WTC11 (cell line): ENCODE measurements at regions not wholly inside any gene's neighbourhood (a gene's known extent, or its start where the extent isn't known, plus 50 kb on each side); places are given as distances from the start of the nearest gene placed in this dataset.

Source experiments
- ATAC-seq: fragments of 200-7000 bp; cut with Tn5 transposase; 2 replicates; pipeline ENCODE4 v1.10.0; 2021; ENCODE audit warnings: mild to moderate bottlenecking, moderate library complexity
- CTCF ChIA-PET: fragments of 300-600 bp; sonication (Branson Sonifier 250); formaldehyde crosslinking; loops from one replicate; lab custom pipeline; 2021; ENCODE audit warnings: antibody characterized with exemption; lab: Charles Lee
- POLR2A ChIA-PET: fragments of 350-600 bp; sonication (Branson Sonifier 250); formaldehyde crosslinking; loops from one replicate; lab custom pipeline; 2021; ENCODE audit warnings: antibody characterized with exemption; lab: Charles Lee
- DNase-seq: peaks from one replicate; pipeline ENCODE4 v3.0.0; 2021; ENCODE audit warnings: low spot score
- H3K27ac Mint-ChIP-seq: 2 replicates; pipeline ENCODE4 v1.8.0; 2021; ENCODE audit warnings: mixed read lengths
- H3K27me3 Mint-ChIP-seq: 2 replicates; pipeline ENCODE4 v1.8.0; 2021; ENCODE audit warnings: low read depth, mild to moderate bottlenecking, moderate library complexity, mixed read lengths
- H3K36me3 Mint-ChIP-seq: 2 replicates; pipeline ENCODE4 v1.8.0; 2021; ENCODE audit warnings: mixed read lengths
- H3K4me1 Mint-ChIP-seq: 2 replicates; pipeline ENCODE4 v1.8.0; 2022; ENCODE audit warnings: mixed read lengths
- H3K4me3 Mint-ChIP-seq: 2 replicates; pipeline ENCODE4 v1.8.0; 2021; ENCODE audit warnings: mild to moderate bottlenecking, moderate library complexity, mixed read lengths
- H3K9me3 Mint-ChIP-seq: 2 replicates; pipeline ENCODE4 v1.8.0; 2021; ENCODE audit warnings: mixed read lengths
- ELF4 ChIP-seq: sonication (generic); formaldehyde crosslinking; IDR thresholded peaks from 2 replicates; pipeline ENCODE4 v1.8.1; 2022; ENCODE audit warnings: low read depth, mild to moderate bottlenecking, moderate library complexity, missing genetic modification reagents
- ETV6 ChIP-seq: sonication (generic); formaldehyde crosslinking; IDR thresholded peaks from 2 replicates; pipeline ENCODE4 v1.8.1; 2022; ENCODE audit warnings: mild to moderate bottlenecking, missing genetic modification reagents
- FOXK1 ChIP-seq: sonication (generic); formaldehyde crosslinking; IDR thresholded peaks from 2 replicates; pipeline ENCODE4 v1.8.0; 2022; ENCODE audit warnings: mild to moderate bottlenecking, moderate library complexity, missing genetic modification reagents
- NR1H2 ChIP-seq: sonication (generic); formaldehyde crosslinking; IDR thresholded peaks from 2 replicates; pipeline ENCODE4 v1.9.0; 2021; ENCODE audit warnings: mild to moderate bottlenecking, moderate library complexity, missing genetic modification reagents
- NR2C2 ChIP-seq: sonication (generic); formaldehyde crosslinking; IDR thresholded peaks from 2 replicates; pipeline ENCODE4 v1.8.0; 2022; ENCODE audit warnings: mild to moderate bottlenecking, missing genetic modification reagents
- NR3C1 ChIP-seq: sonication (generic); formaldehyde crosslinking; conservative IDR thresholded peaks from 2 replicates; pipeline ENCODE4 v1.8.1; 2023; ENCODE audit warnings: low read depth, mild to moderate bottlenecking, missing genetic modification reagents
- TCF7 ChIP-seq: sonication (generic); formaldehyde crosslinking; IDR thresholded peaks from 2 replicates; pipeline ENCODE4 v1.8.0; 2022; ENCODE audit warnings: mild to moderate bottlenecking, low read depth, missing genetic modification reagents, moderate library complexity
- ZNF317 ChIP-seq: sonication (generic); formaldehyde crosslinking; IDR thresholded peaks from 2 replicates; pipeline ENCODE4 v1.8.1; 2023; ENCODE audit warnings: low read depth, mild to moderate bottlenecking, moderate library complexity, missing genetic modification reagents, borderline replicate concordance
- ZNF416 ChIP-seq: fragments of 250-450 bp; sonication (Bioruptor Pico); IDR thresholded peaks from 2 replicates; pipeline ENCODE4 v1.9.0; 2021; ENCODE audit warnings: mild to moderate bottlenecking, inconsistent platforms
- ZNF671 ChIP-seq: fragments of 250-450 bp; sonication (Bioruptor Pico); IDR thresholded peaks from 2 replicates; pipeline ENCODE4 v1.8.0; 2021; ENCODE audit warnings: mild to moderate bottlenecking
- TF ChIP-seq, protein P1 (sequence below): sonication (generic); formaldehyde crosslinking; IDR thresholded peaks from 2 replicates; pipeline ENCODE4 v1.8.1; 2023; ENCODE audit warnings: mild to moderate bottlenecking, missing genetic modification reagents, moderate library complexity
- TF ChIP-seq, protein P2 (sequence below): sonication (generic); formaldehyde crosslinking; IDR thresholded peaks from 2 replicates; pipeline ENCODE4 v1.8.0; 2022; ENCODE audit warnings: missing genetic modification reagents
- TF ChIP-seq, protein P3 (sequence below): sonication (generic); formaldehyde crosslinking; IDR thresholded peaks from 2 replicates; pipeline ENCODE4 v1.8.1; 2023; ENCODE audit warnings: mild to moderate bottlenecking, missing genetic modification reagents, borderline replicate concordance
- TF ChIP-seq, protein P4 (sequence below): sonication (generic); formaldehyde crosslinking; conservative IDR thresholded peaks from 2 replicates; pipeline ENCODE4 v1.8.1; 2022; ENCODE audit warnings: mild to moderate bottlenecking, missing genetic modification reagents
- TF ChIP-seq, protein P5 (sequence below): sonication (generic); formaldehyde crosslinking; IDR thresholded peaks from 2 replicates; pipeline ENCODE4 v1.8.1; 2023; ENCODE audit warnings: mild to moderate bottlenecking, missing genetic modification reagents, moderate library complexity
- TF ChIP-seq, protein P6 (sequence below): sonication (generic); formaldehyde crosslinking; IDR thresholded peaks from 2 replicates; pipeline ENCODE4 v1.8.1; 2023; ENCODE audit warnings: mild to moderate bottlenecking, moderate library complexity, missing genetic modification reagents
- TF ChIP-seq, protein P7 (sequence below): fragments of 250-450 bp; sonication (Bioruptor Pico); IDR thresholded peaks from 2 replicates; pipeline ENCODE4 v1.9.0; 2021; ENCODE audit warnings: mild to moderate bottlenecking
- TF ChIP-seq, protein P8 (sequence below): sonication (generic); formaldehyde crosslinking; IDR thresholded peaks from 2 replicates; pipeline ENCODE4 v1.8.0; 2022; ENCODE audit warnings: mild to moderate bottlenecking, missing genetic modification reagents

DNA sequence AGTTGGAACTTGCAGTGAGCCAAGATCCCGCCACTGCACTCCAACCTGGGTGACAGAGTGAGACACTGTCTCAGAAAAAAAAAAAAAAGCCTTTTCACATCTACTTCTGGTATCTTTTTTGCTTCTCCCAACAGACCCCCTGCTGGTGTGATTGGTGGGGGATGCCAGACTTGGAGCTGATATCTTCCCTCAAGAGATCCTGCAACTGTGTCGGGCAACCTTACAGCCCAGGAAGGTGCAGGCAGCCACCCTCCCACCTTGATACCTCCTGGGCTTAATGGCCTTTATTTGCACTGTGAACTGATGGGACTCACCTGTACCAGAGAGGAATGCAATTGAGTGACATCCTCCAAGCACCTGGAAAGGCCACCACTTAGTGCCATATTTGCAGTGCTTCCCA is 142.3 kb downstream of the RGS9 start:
- Mint-ChIP-seq H3K9me3 (peaks cover 6% of the 10 kb centered on the region; the same call in 1 of the 2 replicates), H3K4me1 (peaks cover 16% of the 10 kb centered on the region), H3K27me3 (no peaks in the 10 kb centered on the region), H3K4me3 (no peak overlapping the region), H3K27ac (no peak overlapping the region), H3K36me3 (no peaks in the 10 kb centered on the region)
- ChIA-PET POLR2A (no interaction called here), CTCF (no interaction called here)
- ATAC-seq = no peak
- DNase-seq = no peak
- TF ChIP-seq FOXK1 (CRISPR knock-in tag) = no peak
- no peak for TF ChIP-seq ETV6 (CRISPR knock-in tag)
- no peak for TF ChIP-seq ELF4 (CRISPR knock-in tag)
- no peak for TF ChIP-seq NR1H2 (CRISPR knock-in tag)
- TF ChIP-seq, protein P1, sequence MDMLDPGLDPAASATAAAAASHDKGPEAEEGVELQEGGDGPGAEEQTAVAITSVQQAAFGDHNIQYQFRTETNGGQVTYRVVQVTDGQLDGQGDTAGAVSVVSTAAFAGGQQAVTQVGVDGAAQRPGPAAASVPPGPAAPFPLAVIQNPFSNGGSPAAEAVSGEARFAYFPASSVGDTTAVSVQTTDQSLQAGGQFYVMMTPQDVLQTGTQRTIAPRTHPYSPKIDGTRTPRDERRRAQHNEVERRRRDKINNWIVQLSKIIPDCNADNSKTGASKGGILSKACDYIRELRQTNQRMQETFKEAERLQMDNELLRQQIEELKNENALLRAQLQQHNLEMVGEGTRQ (CRISPR knock-in tag) = no peak
- no peak for TF ChIP-seq TCF7 (CRISPR knock-in tag)
- TF ChIP-seq, protein P2, sequence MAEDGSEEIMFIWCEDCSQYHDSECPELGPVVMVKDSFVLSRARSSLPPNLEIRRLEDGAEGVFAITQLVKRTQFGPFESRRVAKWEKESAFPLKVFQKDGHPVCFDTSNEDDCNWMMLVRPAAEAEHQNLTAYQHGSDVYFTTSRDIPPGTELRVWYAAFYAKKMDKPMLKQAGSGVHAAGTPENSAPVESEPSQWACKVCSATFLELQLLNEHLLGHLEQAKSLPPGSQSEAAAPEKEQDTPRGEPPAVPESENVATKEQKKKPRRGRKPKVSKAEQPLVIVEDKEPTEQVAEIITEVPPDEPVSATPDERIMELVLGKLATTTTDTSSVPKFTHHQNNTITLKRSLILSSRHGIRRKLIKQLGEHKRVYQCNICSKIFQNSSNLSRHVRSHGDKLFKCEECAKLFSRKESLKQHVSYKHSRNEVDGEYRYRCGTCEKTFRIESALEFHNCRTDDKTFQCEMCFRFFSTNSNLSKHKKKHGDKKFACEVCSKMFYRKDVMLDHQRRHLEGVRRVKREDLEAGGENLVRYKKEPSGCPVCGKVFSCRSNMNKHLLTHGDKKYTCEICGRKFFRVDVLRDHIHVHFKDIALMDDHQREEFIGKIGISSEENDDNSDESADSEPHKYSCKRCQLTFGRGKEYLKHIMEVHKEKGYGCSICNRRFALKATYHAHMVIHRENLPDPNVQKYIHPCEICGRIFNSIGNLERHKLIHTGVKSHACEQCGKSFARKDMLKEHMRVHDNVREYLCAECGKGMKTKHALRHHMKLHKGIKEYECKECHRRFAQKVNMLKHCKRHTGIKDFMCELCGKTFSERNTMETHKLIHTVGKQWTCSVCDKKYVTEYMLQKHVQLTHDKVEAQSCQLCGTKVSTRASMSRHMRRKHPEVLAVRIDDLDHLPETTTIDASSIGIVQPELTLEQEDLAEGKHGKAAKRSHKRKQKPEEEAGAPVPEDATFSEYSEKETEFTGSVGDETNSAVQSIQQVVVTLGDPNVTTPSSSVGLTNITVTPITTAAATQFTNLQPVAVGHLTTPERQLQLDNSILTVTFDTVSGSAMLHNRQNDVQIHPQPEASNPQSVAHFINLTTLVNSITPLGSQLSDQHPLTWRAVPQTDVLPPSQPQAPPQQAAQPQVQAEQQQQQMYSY (CRISPR knock-in tag) = no peak
- no peak for TF ChIP-seq ZNF671 (CRISPR knock-in tag)
- TF ChIP-seq, protein P3, sequence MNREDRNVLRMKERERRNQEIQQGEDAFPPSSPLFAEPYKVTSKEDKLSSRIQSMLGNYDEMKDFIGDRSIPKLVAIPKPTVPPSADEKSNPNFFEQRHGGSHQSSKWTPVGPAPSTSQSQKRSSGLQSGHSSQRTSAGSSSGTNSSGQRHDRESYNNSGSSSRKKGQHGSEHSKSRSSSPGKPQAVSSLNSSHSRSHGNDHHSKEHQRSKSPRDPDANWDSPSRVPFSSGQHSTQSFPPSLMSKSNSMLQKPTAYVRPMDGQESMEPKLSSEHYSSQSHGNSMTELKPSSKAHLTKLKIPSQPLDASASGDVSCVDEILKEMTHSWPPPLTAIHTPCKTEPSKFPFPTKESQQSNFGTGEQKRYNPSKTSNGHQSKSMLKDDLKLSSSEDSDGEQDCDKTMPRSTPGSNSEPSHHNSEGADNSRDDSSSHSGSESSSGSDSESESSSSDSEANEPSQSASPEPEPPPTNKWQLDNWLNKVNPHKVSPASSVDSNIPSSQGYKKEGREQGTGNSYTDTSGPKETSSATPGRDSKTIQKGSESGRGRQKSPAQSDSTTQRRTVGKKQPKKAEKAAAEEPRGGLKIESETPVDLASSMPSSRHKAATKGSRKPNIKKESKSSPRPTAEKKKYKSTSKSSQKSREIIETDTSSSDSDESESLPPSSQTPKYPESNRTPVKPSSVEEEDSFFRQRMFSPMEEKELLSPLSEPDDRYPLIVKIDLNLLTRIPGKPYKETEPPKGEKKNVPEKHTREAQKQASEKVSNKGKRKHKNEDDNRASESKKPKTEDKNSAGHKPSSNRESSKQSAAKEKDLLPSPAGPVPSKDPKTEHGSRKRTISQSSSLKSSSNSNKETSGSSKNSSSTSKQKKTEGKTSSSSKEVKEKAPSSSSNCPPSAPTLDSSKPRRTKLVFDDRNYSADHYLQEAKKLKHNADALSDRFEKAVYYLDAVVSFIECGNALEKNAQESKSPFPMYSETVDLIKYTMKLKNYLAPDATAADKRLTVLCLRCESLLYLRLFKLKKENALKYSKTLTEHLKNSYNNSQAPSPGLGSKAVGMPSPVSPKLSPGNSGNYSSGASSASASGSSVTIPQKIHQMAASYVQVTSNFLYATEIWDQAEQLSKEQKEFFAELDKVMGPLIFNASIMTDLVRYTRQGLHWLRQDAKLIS (CRISPR knock-in tag) = no peak
- no peak for TF ChIP-seq NR3C1 (CRISPR knock-in tag)
- TF ChIP-seq, protein P4, sequence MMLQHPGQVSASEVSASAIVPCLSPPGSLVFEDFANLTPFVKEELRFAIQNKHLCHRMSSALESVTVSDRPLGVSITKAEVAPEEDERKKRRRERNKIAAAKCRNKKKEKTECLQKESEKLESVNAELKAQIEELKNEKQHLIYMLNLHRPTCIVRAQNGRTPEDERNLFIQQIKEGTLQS (CRISPR knock-in tag) = no peak
- TF ChIP-seq, protein P5, sequence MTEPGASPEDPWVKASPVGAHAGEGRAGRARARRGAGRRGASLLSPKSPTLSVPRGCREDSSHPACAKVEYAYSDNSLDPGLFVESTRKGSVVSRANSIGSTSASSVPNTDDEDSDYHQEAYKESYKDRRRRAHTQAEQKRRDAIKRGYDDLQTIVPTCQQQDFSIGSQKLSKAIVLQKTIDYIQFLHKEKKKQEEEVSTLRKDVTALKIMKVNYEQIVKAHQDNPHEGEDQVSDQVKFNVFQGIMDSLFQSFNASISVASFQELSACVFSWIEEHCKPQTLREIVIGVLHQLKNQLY = no peak
- TF ChIP-seq NR2C2 (CRISPR knock-in tag) = no peak

DNA sequence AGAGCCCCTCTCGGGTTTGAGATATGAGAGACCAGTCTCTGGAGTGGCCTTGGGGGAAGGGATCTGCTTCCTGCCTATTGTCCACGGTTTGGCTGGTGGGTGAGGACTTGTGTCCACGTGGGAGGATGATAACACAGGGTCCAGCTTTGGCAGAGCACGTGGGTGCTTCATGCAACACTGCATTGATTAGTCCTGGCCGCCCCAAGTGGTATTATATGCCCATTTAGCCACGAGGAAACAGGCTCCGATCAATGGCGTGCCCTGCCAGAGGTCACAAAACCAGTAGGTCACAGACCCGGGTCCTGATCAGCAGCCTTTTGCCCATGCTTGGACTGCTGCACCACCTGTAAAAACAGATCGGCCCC is 141.6 kb downstream of the RGS9 start:
- ATAC-seq = no peak
- DNase-seq = no peak
- H3K27ac Mint-ChIP-seq = no peak overlapping the region
- TF ChIP-seq ZNF671 (CRISPR knock-in tag) (no peak), ZNF416 (CRISPR knock-in tag) (no peak), ZNF317 (no peak)
- TF ChIP-seq, protein P6, sequence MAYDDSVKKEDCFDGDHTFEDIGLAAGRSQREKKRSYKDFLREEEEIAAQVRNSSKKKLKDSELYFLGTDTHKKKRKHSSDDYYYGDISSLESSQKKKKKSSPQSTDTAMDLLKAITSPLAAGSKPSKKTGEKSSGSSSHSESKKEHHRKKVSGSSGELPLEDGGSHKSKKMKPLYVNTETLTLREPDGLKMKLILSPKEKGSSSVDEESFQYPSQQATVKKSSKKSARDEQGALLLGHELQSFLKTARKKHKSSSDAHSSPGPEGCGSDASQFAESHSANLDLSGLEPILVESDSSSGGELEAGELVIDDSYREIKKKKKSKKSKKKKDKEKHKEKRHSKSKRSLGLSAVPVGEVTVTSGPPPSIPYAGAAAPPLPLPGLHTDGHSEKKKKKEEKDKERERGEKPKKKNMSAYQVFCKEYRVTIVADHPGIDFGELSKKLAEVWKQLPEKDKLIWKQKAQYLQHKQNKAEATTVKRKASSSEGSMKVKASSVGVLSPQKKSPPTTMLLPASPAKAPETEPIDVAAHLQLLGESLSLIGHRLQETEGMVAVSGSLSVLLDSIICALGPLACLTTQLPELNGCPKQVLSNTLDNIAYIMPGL = no peak
- TF ChIP-seq, protein P7, sequence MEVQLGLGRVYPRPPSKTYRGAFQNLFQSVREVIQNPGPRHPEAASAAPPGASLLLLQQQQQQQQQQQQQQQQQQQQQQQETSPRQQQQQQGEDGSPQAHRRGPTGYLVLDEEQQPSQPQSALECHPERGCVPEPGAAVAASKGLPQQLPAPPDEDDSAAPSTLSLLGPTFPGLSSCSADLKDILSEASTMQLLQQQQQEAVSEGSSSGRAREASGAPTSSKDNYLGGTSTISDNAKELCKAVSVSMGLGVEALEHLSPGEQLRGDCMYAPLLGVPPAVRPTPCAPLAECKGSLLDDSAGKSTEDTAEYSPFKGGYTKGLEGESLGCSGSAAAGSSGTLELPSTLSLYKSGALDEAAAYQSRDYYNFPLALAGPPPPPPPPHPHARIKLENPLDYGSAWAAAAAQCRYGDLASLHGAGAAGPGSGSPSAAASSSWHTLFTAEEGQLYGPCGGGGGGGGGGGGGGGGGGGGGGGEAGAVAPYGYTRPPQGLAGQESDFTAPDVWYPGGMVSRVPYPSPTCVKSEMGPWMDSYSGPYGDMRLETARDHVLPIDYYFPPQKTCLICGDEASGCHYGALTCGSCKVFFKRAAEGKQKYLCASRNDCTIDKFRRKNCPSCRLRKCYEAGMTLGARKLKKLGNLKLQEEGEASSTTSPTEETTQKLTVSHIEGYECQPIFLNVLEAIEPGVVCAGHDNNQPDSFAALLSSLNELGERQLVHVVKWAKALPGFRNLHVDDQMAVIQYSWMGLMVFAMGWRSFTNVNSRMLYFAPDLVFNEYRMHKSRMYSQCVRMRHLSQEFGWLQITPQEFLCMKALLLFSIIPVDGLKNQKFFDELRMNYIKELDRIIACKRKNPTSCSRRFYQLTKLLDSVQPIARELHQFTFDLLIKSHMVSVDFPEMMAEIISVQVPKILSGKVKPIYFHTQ = no peak
- TF ChIP-seq, protein P8, sequence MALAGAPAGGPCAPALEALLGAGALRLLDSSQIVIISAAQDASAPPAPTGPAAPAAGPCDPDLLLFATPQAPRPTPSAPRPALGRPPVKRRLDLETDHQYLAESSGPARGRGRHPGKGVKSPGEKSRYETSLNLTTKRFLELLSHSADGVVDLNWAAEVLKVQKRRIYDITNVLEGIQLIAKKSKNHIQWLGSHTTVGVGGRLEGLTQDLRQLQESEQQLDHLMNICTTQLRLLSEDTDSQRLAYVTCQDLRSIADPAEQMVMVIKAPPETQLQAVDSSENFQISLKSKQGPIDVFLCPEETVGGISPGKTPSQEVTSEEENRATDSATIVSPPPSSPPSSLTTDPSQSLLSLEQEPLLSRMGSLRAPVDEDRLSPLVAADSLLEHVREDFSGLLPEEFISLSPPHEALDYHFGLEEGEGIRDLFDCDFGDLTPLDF (CRISPR knock-in tag) = no peak

More for the DNA sequence above, 141.6 kb downstream of the RGS9 start:
- Mint-ChIP-seq H3K36me3 (no peaks in the 10 kb centered on the region), H3K4me1 (peaks cover 16% of the 10 kb centered on the region), H3K9me3 (peaks cover 6% of the 10 kb centered on the region; the same call in 1 of the 2 replicates), H3K27me3 (no peaks in the 10 kb centered on the region), H3K4me3 (no peak overlapping the region)
- ChIA-PET POLR2A (no interaction called here), CTCF (interaction anchor here (1.8 to 2.4 kb wide), 2 partner anchors 47 to 887 kb away, joined by 7 to 8 read pairs; no protein-coding TSS in a partner anchor)
